Sigmoid colon (tissue), 4 donors: ENCODE measurements at regions not wholly inside any gene's neighbourhood (a gene's known extent, or its start where the extent isn't known, plus 50 kb on each side); places are given as distances from the start of the nearest gene placed in this dataset.

Experiments used
- EP300 ChIP-seq, 4 donors: sonication (generic); formaldehyde crosslinking; IDR thresholded peaks; one replicate each; pipeline ENCODE4 v1.6.1; 2017; ENCODE audit warnings: antibody characterized with exemption in 4 of 4
- POLR2AphosphoS5 ChIP-seq, 4 donors: sonication (generic); formaldehyde crosslinking; IDR thresholded peaks; one replicate each; pipeline ENCODE4 v1.6.1; 2017; ENCODE audit warnings: antibody characterized with exemption in 4 of 4
- TF ChIP-seq, protein P1 (sequence below), 4 experiments: fragments of 450-650 bp in 3 of 4; fragments of 200-600 bp in 1 of 4; IDR thresholded peaks; one replicate each; pipeline ENCODE4 v1.5.1; 2016 to 2019; ENCODE audit warnings: antibody characterized with exemption in 4 of 4, mild to moderate bottlenecking in 3 of 4, moderate library complexity in 2 of 4

DNA sequence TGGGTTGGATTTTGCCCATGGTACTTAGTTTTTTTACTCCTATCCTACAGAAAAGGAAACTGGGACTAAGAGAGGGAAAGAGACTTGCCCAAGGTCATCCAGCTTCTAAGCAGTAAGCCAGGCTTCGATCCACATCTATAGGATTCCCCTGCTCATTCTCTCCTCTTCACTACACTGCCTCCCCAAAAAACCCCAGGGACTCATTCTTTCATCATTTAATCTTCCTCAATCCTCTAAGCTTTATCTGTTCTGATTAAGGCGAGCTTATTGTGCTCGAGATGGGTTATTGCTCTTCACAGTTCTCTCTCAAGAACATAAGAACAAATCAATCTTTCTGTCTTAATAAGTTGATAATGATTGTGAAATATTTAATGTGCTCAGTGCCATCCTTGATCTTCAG is 511.1 kb upstream of the BRINP1 start:
- TF ChIP-seq, protein P1, sequence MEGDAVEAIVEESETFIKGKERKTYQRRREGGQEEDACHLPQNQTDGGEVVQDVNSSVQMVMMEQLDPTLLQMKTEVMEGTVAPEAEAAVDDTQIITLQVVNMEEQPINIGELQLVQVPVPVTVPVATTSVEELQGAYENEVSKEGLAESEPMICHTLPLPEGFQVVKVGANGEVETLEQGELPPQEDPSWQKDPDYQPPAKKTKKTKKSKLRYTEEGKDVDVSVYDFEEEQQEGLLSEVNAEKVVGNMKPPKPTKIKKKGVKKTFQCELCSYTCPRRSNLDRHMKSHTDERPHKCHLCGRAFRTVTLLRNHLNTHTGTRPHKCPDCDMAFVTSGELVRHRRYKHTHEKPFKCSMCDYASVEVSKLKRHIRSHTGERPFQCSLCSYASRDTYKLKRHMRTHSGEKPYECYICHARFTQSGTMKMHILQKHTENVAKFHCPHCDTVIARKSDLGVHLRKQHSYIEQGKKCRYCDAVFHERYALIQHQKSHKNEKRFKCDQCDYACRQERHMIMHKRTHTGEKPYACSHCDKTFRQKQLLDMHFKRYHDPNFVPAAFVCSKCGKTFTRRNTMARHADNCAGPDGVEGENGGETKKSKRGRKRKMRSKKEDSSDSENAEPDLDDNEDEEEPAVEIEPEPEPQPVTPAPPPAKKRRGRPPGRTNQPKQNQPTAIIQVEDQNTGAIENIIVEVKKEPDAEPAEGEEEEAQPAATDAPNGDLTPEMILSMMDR (IDR thresholded peaks at IDR 0.05) = no peak
- TF ChIP-seq POLR2AphosphoS5 (IDR thresholded peaks at IDR 0.05) = no peak
- TF ChIP-seq EP300 (IDR thresholded peaks at IDR 0.05) = no peak
